Superior temporal gyrus (tissue), 1 donor: ENCODE measurements at regions not wholly inside any gene's neighbourhood (a gene's known extent, or its start where the extent isn't known, plus 50 kb on each side); places are given as distances from the start of the nearest gene placed in this dataset.
"Not testable (repeated sequence)": the region's sequence is repeated elsewhere in the genome, so short reads cannot be mapped to it uniquely, and the experiment has no call there.

Source experiments
- DNase-seq: peaks from one replicate; pipeline ENCODE4 v3.0.0-alpha.2; 2016; ENCODE audit errors: extremely low spot score

DNA sequence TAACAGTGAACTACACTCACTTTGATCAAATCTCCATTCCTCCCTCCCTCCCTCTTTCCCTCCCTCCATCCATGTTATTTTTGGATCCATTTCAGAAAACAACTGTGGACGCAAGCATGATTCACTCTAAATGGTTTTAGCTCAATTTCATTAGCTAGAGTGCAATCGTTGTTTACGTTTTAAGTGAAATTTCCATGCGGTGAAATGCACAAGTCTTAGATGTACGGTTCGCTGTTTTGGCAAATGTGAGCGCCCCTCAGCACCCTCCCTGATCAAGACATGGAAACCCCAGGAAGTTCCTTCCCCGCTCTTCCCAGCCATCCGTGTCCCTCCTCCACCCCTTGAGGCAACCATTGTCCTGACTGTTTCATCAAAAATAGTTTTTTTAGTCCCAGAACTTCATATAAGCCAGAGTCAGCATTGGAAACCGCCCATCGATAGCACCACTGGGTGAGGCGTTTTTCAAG is 206.3 kb downstream of the NPIPB11 start:
- DNase-seq = not testable (repeated sequence)

GRCh38 chr16:29199626-29200025 is 206.9 kb downstream of the NPIPB11 start:
- not testable (repeated sequence) for DNase-seq

DNA sequence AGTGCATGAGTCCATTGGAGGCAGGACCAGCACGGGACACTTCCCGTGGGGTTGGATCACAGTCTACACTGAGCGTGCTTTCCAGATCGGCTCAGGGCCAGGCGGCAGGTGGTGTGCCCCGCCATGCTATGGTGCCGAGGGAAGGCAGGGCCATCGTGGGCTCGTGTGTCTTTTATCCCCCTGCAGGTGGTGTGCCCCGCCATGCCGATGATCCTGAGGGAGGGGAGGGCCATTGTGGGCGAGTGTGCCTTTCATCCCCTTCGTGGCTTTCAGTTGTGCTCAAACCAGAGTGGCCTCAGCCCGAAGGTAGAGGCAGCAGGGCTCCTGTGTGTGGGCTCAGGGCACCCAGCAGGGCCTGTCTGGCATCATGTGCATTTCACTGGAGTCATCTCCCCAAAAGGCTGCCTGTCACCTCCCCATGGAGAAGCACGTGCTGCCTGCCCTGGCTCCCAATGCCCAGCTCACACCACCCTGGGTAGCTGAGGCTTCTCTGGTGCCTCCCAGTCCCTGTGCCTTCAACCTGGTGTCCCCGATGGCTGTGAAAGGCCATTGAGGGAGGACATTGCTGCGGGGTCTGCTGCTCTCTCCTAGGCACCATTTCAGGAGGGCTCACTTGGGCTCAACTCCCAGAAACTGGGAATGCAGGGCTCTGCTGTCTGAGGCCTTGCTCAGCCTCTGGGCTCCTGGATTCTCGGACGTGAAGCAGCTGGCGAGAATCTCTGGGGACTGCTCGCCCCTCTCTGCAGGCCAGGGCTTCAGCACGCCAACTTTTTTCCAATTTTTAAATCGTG is 207.6 kb downstream of the NPIPB11 start:
- DNase-seq = no peak

DNA sequence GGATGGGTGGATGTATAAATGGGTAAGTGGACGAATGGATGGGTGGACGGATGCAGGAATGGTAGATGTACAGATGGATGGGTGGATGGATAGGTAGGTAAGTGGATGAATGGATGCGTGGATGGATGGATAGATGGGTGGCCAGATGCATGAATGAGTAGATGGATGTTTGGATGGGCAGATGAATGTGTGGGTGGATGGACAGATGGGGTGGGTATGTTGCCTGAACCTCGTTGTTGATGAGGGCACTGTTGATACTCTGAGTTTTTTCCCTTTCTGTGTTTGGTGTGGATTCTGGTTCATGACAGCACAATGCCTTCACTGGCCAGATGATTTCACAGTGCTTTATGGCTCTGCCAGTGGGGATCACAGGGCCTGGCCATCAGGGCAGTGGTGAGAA is 208.3 kb downstream of the NPIPB11 start:
- DNase-seq = no peak

- not testable (repeated sequence) for DNase-seq
Measured at GRCh38 chr16:29197494-29198100, 208.9 kb downstream of the NPIPB11 start.

GRCh38 chr16:29196746-29197145 is 209.8 kb downstream of the NPIPB11 start:
- DNase-seq = not testable (repeated sequence)

GRCh38 chr16:29195116-29195872 is 210.4 kb downstream of the LAT start:
- DNase-seq = not testable (repeated sequence)

DNA sequence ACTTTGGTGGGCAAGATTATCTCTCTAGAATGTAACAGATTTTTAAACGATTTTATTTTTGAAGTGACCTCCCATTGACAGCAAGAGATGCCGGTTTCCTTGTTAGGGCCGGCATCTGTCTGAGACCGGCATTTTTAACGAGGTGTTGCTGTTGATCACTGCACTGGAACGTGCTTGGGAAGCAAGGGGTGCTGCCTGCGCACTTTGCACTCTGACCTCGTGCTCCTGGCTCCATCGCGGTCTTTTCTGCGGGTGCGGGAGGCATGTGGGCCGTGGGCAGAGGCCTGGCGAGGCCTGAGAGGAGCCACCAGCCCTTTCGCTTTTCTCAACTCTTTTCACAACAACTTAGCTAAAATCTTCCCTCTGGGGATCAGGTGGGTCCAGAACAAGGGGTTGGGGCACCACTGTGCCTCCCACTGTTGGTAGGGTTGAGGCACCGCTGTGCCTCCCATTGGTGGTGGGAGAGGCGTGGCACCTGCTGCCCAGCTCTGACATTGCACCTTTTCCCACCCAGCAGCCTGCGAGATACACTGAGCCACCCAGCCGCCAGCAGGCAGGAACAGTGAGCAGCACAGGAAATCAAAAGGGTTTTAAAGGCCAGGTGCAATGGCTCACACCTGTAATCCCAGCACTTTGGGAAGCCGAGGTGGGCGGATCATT is 209.5 kb downstream of the LAT start:
- not testable (repeated sequence) for DNase-seq

DNA sequence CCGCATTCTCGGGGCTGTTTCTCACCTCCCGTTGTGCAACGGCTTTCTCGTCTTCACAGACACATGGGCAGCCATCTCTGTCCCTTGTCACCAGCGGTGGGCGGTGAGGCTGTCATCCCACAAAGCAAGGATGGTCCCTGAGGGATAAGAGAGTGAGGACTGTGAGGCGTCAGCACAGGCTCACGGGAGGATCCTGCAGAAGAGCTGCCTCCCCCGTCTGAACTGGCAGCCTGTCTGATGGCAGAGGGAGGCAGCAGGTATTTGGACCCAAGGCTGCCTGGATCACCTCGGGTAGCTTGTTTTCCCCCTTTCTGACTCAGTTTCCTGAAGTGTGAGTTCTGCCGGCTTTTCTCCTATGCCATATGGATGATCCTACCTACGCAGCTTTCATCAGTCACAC is 208.8 kb downstream of the LAT start:
- DNase-seq = not testable (repeated sequence)

- DNase-seq = not testable (repeated sequence)
Measured at GRCh38 chr16:29193248-29193574, 208.4 kb downstream of the LAT start.

- DNase-seq = no peak
Measured at GRCh38 chr16:29192329-29193247, 207.7 kb downstream of the LAT start.

DNA sequence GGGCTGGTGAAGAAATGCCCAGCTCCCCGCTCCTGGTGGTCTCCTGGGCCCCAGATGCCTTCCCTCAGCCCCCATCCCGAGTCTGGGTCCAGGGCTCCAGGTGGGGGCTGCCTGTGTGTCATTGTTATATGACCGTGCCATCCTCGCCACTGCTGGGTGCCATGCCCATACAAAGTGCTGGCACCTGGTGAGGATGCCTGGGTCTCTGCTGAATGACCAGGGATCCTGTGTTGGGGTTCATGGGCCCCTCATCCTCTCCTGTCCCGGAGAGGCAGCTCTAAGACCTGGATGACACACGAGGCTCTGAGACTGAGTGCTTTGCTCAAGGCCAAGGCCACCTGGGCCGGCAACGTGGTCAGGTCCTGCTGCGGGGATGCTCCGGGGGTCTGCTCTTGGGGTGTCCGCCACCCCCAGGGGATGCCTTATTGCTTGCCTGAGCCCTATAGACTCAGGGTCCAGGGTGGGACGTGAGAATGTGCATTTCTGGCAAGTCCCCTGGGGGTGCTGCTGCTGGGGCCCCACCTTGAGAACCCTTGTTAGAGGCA is 206.9 kb downstream of the LAT start:
- not testable (repeated sequence) for DNase-seq

GRCh38 chr16:29190553-29191431 is 205.9 kb downstream of the LAT start:
- DNase-seq = not testable (repeated sequence)

GRCh38 chr16:29188806-29189205 is 204.0 kb downstream of the LAT start:
- DNase-seq = not testable (repeated sequence)

DNA sequence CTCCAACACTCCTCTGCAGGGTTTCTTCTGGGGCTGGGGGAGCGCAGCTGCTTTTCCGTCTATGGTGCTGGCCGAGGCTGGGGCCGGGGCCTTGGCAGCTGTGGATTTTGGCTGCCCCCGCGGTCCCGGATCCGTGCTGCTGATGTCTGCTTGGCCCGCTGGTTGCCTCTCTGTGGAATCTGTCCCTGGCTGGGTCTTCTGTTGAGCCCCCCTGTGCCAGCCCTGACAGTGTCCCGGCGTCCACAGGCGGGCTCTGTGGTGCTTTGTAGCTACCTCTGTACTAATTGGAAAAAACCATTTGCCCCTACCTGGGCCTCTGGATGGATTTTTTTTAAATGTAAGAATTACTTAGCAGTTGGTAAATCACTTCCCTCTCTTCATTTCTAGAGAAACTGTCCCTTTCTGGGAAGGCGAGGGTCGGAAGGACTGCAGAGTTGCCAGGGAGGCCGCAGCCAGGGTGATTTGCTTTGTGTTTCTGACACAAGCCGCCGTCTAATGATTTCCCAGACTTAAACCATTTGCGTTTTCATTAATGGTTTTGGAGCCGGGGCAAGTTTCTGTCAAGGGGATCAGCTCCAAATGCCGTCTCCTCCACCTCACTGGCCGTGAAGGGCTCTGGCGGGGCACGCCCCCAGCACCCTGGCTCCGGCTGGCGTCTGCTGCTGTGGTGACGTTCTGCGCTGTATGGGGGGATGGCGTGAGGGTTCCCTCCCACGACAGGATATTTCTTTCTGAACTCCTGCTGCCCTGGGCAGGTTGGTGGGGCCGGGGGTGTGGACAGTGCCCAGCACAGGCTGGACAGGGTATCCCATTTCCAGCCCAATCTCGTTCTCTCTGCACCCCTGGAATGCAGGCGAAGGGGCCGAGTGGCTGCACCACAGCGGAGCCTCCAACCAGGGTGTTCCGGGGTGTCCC is 201.7 kb downstream of the LAT start:
- not testable (repeated sequence) for DNase-seq

- not testable (repeated sequence) for DNase-seq
Measured at GRCh38 chr16:29185872-29186271, 201.0 kb downstream of the LAT start.

DNA sequence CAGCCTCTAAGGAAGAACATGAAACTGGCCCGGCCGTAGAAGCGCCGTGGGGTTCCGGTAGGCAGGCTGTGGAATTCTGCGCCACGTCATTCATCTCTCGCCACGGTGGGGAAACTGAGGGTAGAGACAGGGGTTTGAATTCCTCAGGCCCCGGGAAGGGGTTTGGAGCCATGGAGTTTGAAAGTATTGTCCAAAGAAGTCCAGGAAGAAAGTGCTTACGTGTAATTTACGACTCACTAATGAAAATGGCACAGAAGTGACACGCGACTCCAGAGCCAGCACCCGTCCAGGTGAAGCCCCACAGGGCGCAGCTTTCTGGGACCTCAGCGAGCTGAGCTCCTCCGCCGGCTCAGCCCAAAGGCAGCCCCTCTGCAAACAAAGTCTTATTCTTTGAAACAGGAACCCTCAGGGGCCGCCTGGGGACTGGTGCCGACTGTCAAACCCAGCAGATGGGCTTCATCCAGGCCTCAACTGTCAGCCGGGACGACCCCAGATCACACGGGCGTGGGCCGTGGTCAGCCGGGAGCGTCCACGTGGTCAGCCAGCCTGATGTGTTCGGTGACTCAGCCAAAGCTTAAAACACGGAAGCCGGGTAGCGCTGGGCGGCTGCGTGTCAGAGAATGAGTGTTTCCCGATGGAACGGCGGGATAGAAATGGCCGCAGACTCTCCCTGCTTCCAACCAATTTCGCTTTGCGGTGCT is 200.0 kb downstream of the LAT start:
- not testable (repeated sequence) for DNase-seq
